Tibial nerve (tissue), 3 donors: ENCODE measurements at regions not wholly inside any gene's neighbourhood (a gene's known extent, or its start where the extent isn't known, plus 50 kb on each side); places are given as distances from the start of the nearest gene placed in this dataset.

ENCODE experiments used
- POLR2A ChIP-seq, 2 donors: fragments of 450-650 bp; IDR thresholded peaks; one replicate each; pipeline ENCODE4 v1.6.1; 2017; ENCODE audit warnings: antibody characterized with exemption in 2 of 2, mild to moderate bottlenecking in 2 of 2, moderate library complexity in 2 of 2
- TF ChIP-seq, protein P1 (sequence below), 5 experiments: fragments of 200-600 bp in 3 of 5; fragments of 450-650 bp in 2 of 5; sonication (generic) in 3 of 5; IDR thresholded peaks; one replicate each; pipeline ENCODE4 v1.5.1; 2016 to 2019; ENCODE audit warnings: antibody characterized with exemption in 5 of 5, mild to moderate bottlenecking in 3 of 5, moderate library complexity in 2 of 5

- TF ChIP-seq, protein P1, sequence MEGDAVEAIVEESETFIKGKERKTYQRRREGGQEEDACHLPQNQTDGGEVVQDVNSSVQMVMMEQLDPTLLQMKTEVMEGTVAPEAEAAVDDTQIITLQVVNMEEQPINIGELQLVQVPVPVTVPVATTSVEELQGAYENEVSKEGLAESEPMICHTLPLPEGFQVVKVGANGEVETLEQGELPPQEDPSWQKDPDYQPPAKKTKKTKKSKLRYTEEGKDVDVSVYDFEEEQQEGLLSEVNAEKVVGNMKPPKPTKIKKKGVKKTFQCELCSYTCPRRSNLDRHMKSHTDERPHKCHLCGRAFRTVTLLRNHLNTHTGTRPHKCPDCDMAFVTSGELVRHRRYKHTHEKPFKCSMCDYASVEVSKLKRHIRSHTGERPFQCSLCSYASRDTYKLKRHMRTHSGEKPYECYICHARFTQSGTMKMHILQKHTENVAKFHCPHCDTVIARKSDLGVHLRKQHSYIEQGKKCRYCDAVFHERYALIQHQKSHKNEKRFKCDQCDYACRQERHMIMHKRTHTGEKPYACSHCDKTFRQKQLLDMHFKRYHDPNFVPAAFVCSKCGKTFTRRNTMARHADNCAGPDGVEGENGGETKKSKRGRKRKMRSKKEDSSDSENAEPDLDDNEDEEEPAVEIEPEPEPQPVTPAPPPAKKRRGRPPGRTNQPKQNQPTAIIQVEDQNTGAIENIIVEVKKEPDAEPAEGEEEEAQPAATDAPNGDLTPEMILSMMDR (IDR thresholded peaks at IDR 0.05) = no peak
- TF ChIP-seq POLR2A (IDR thresholded peaks at IDR 0.05) = no peak
Observed at GRCh38 chr20:60819511-60819910, 432.6 kb upstream of the CDH4 start.
